Lung (tissue), 11 donors: ENCODE measurements at regions not wholly inside any gene's neighbourhood (a gene's known extent, or its start where the extent isn't known, plus 50 kb on each side); places are given as distances from the start of the nearest gene placed in this dataset.

Experiments used
- ATAC-seq: fragments of 200-7000 bp; cut with Tn5 transposase; one replicate; pipeline ENCODE4 v1.9.1; 2020; ENCODE audit warnings: moderate number of reproducible peaks; ENCODE audit not compliant: insufficient read depth, low FRiP score
- DNase-seq, 3 donors: peaks; one replicate each; pipeline ENCODE4 v3.0.0-alpha.2; 2013 to 2017
- H3K27ac ChIP-seq, 2 donors: one replicate each; pipeline ENCODE4 v1.5.1; 2013; ENCODE audit warnings: mild to moderate bottlenecking in 2 of 2, moderate library complexity in 2 of 2, control low read depth in 1 of 2, inconsistent platforms in 1 of 2, low read depth in 1 of 2, low read length in 1 of 2
- H3K27me3 ChIP-seq, 3 donors: one replicate each; pipeline ENCODE4 v1.5.1; 2013; ENCODE audit warnings: low read length in 2 of 3; ENCODE audit not compliant: control insufficient read depth in 3 of 3, insufficient read depth in 3 of 3
- H3K36me3 ChIP-seq, 4 donors: one replicate each; pipeline ENCODE4 v1.5.1; 2013; ENCODE audit warnings: low read length in 4 of 4, mild to moderate bottlenecking in 1 of 4, moderate library complexity in 1 of 4; ENCODE audit not compliant: control insufficient read depth in 4 of 4, insufficient read depth in 4 of 4
- H3K4me1 ChIP-seq, 5 donors: one replicate each; pipeline ENCODE4 v1.5.1; 2013; ENCODE audit warnings: low read length in 5 of 5, mild to moderate bottlenecking in 2 of 5, moderate library complexity in 1 of 5; ENCODE audit not compliant: control insufficient read depth in 5 of 5, insufficient read depth in 5 of 5
- H3K4me3 ChIP-seq: one replicate; pipeline ENCODE4 v1.5.1; 2013; ENCODE audit warnings: mild to moderate bottlenecking, control low read depth, moderate library complexity
- H3K9ac ChIP-seq, 2 donors: one replicate each; pipeline ENCODE4 v1.5.1; 2013; ENCODE audit warnings: low read length in 2 of 2, control low read depth in 1 of 2; ENCODE audit not compliant: insufficient read depth in 1 of 2
- H3K9me3 ChIP-seq, 4 donors: one replicate each; pipeline ENCODE4 v1.5.1; 2013; ENCODE audit warnings: low read length in 3 of 4, mild to moderate bottlenecking in 1 of 4, moderate library complexity in 1 of 4; ENCODE audit not compliant: control insufficient read depth in 4 of 4, insufficient read depth in 3 of 4
- CTCF ChIP-seq: IDR thresholded peaks from 2 replicates; pipeline ENCODE4 v1.5.1; 2012; ENCODE audit warnings: mild to moderate bottlenecking; ENCODE audit errors: control extremely low read depth, extremely low read depth
- WGBS, 2 donors: extraction: QIAGEN DNeasy Blood & Tissue Kit; methylation state at CpG; one replicate each; pipeline ENCODE4 v1.1.7; 2013; 5-methylcytosine and 5-hydroxymethylcytosine counted together
- donor health status: control.
- donor health status: control.
- donor health status: Bipolar disorder and iron deficiency.
- donor health status: healthy.
- donor health status: DM: yes; HTN: yes; CAD: no.

- Histone ChIP-seq H3K36me3 (no peaks in the 10 kb centered on the region), H3K4me1 (no peaks in the 10 kb centered on the region), H3K9ac (no peak overlapping the region), H3K27me3 (no peaks in the 10 kb centered on the region), H3K27ac (no peak overlapping the region), H3K9me3 (peaks cover 0 to 7% (median 0%) of the 10 kb centered on the region in 4 donors), H3K4me3 (no peak overlapping the region)
- DNase-seq (no peak), ATAC-seq (no peak)
- TF ChIP-seq CTCF, result no peak
- 90 to 95% methylated on average over 8 of the region's 8 CpGs for WGBS, 2 donors
These were observed 92.2 kb upstream of the KCTD3 start for GRCh38 chr1:215474940-215475339.

- Histone ChIP-seq H3K4me1 (no peaks in the 10 kb centered on the region), H3K36me3 (no peaks in the 10 kb centered on the region), H3K9me3 (peaks cover 0 to 7% (median 0%) of the 10 kb centered on the region in 4 donors), H3K27me3 (no peaks in the 10 kb centered on the region), H3K9ac (no peak overlapping the region), H3K4me3 (no peak overlapping the region), H3K27ac (no peak overlapping the region)
- TF ChIP-seq CTCF, result no peak
- WGBS, 2 donors, result 30 to 44% methylated on average over 1 of the region's 1 CpG
- DNase-seq (peak in 1 of 3 donors; percentile 3), ATAC-seq (no peak)
These were observed 91.2 kb upstream of the KCTD3 start for GRCh38 chr1:215475796-215476481.

GRCh38 chr1:215476541-215476940 lies 90.6 kb upstream of the KCTD3 start:
- ATAC-seq, result no peak
- no peak overlapping the region for H3K9ac ChIP-seq

More at GRCh38 chr1:215476541-215476940, 90.6 kb upstream of the KCTD3 start:
- H3K4me3 ChIP-seq, result no peak overlapping the region
- no peaks in the 10 kb centered on the region for H3K4me1 ChIP-seq
- no peak for DNase-seq
- H3K36me3 ChIP-seq, result no peaks in the 10 kb centered on the region
- H3K27ac ChIP-seq, result no peak overlapping the region
- peaks cover 0 to 7% (median 0%) of the 10 kb centered on the region in 4 donors for H3K9me3 ChIP-seq
- no peak for TF ChIP-seq CTCF
- no peaks in the 10 kb centered on the region for H3K27me3 ChIP-seq
